PC-9 (cell line): ENCODE measurements at regions not wholly inside any gene's neighbourhood (a gene's known extent, or its start where the extent isn't known, plus 50 kb on each side); places are given as distances from the start of the nearest gene placed in this dataset.

Experiments used
- BruUV-seq: library from RNA; stranded (reverse); fragments of 400-500 nt; replicated peaks from 2 replicates; lab custom pipeline; 2021; lab: Mats Ljungman, UMichigan
- CTCF ChIA-PET: fragments of 300-600 bp; sonication (Branson Sonifier 250); formaldehyde crosslinking; loops from one replicate; lab custom pipeline; 2022; ENCODE audit warnings: antibody characterized with exemption; lab: Charles Lee
- POLR2A ChIA-PET: fragments of 300-600 bp; sonication (Branson Sonifier 250); formaldehyde crosslinking; loops from one replicate; lab custom pipeline; 2022; ENCODE audit warnings: antibody characterized with exemption; ENCODE audit not compliant: unreplicated experiment; lab: Charles Lee
- DNase-seq, 2 experiments: peaks; one replicate each; pipeline versions ENCODE4 v3.0.0 to v3.0.0-alpha.2; 2015 to 2022; ENCODE audit warnings: mixed read lengths in 1 of 2
- H2AFZ ChIP-seq: fragments of 200-600 bp; sonication (generic); 2 replicates; pipeline ENCODE4 v1.8.1; 2017; ENCODE audit warnings: antibody characterized with exemption
- H3F3A ChIP-seq: fragments of 200-600 bp; sonication (generic); 2 replicates; pipeline ENCODE4 v1.8.1; 2017; ENCODE audit warnings: antibody characterized with exemption, mild to moderate bottlenecking, low read depth; ENCODE audit not compliant: insufficient read depth
- H3K27ac ChIP-seq: fragments of 200-600 bp; sonication (generic); 2 replicates; pipeline ENCODE4 v1.6.1; 2016; ENCODE audit warnings: mixed run types
- H3K27me3 ChIP-seq: fragments of 200-600 bp; sonication (generic); 2 replicates; pipeline ENCODE4 v1.6.1; 2016; ENCODE audit warnings: low read depth, mixed run types; ENCODE audit not compliant: insufficient read depth
- H3K36me3 ChIP-seq: fragments of 200-600 bp; sonication (generic); 2 replicates; pipeline ENCODE4 v1.6.1; 2016; ENCODE audit warnings: low read depth, mixed run types
- H3K4me1 ChIP-seq: fragments of 200-600 bp; sonication (generic); replicated peaks from 2 replicates; pipeline ENCODE4 v1.6.1; 2016; ENCODE audit warnings: mixed run types; ENCODE audit not compliant: insufficient read depth
- H3K4me2 ChIP-seq: fragments of 200-600 bp; sonication (generic); 2 replicates; pipeline ENCODE4 v1.6.1; 2017; ENCODE audit warnings: mixed run types
- H3K4me3 ChIP-seq: fragments of 200-600 bp; sonication (generic); 2 replicates; pipeline ENCODE4 v1.6.1; 2016; ENCODE audit warnings: mixed run types
- H3K79me2 ChIP-seq: fragments of 200-600 bp; sonication (generic); 2 replicates; pipeline ENCODE4 v1.6.1; 2017; ENCODE audit warnings: low read depth, mixed run types
- H3K9me2 ChIP-seq: fragments of 200-600 bp; sonication (generic); 2 replicates; pipeline ENCODE4 v1.8.1; 2017; ENCODE audit warnings: mild to moderate bottlenecking; ENCODE audit not compliant: insufficient read depth
- H3K9me3 ChIP-seq: fragments of 200-600 bp; sonication (generic); 2 replicates; pipeline ENCODE4 v1.8.1; 2016; ENCODE audit warnings: low read depth; ENCODE audit not compliant: insufficient read depth
- H4K20me1 ChIP-seq: fragments of 200-600 bp; sonication (generic); 2 replicates; pipeline ENCODE4 v1.8.1; 2017; ENCODE audit not compliant: insufficient read depth
- EZH2 ChIP-seq: fragments of 200-600 bp; sonication (generic); IDR thresholded peaks from 2 replicates; pipeline ENCODE4 v1.8.0; 2017; ENCODE audit warnings: antibody characterized with exemption, low read depth
- intact Hi-C: fragments of 100-400 bp; cut with micrococcal nuclease; formaldehyde crosslinking; loops from one replicate; pipeline ENCODE4 v1.10.0; 2022; ENCODE audit not compliant: unreplicated experiment
- TF ChIP-seq, protein P1 (sequence below): fragments of 200-600 bp; sonication (generic); conservative IDR thresholded peaks from 2 replicates; pipeline ENCODE4 v1.6.1; 2017; ENCODE audit warnings: mixed run types, antibody characterized with exemption, mild to moderate bottlenecking, moderate library complexity

DNA sequence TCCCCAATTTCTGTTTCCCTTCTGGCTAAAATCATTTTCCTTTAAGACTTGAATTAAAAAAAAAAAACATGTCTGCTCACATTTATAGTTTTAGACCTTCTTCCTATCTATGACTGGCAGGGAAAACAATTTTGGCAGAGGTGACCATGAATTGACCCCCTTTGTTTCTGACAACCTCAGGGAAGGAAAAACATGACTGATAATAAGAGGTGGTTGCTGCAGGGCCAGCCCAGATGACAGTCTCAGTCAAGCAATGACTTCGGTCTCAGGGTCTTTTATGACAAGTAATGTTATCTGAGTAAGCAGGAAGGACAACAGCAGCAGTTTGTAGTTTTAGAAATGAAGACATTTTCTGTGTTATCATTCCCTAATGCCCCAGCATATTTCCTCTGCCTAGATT, 430.9 kb downstream of the LRIG3 start:
- H3K27ac ChIP-seq, result no peak overlapping the region
- no peak for DNase-seq
- BruUV-seq, result no TSS peak

DNA sequence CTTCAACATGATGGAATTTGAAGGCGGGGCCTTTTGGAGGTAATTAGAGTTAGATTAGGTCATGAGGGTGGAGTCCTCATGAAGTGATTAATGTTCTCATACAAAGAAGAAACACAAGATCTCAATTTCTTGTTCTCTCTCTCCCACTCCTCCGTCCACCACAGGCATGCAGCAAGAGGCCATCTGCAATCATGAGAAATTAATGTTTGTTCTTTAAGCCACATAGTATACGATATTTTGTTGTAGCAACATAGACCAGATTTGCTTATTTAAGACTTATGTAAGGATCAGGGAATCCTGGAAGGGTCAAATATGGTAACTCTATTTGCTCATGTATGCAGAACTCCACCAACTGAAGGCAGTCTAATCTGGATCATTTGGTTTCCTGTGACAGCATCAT, 429.0 kb downstream of the LRIG3 start:
- DNase-seq, result peak in 1 of 2 experiments; percentile 40
- BruUV-seq, result no TSS peak
- H3K36me3 ChIP-seq, result no peaks in the 10 kb centered on the region
- peaks cover 3% of the 10 kb centered on the region; the same call in 1 of the 2 replicates for H3K4me1 ChIP-seq
- H3K9me2 ChIP-seq, result no peaks in the 10 kb centered on the region
- peaks cover 4% of the 10 kb centered on the region; the same call in 1 of the 2 replicates for H3K9me3 ChIP-seq
- no peaks in the 10 kb centered on the region for H3F3A ChIP-seq
- no peak overlapping the region for H3K4me3 ChIP-seq
- no peaks in the 10 kb centered on the region for H3K27me3 ChIP-seq
- TF ChIP-seq, protein P1, sequence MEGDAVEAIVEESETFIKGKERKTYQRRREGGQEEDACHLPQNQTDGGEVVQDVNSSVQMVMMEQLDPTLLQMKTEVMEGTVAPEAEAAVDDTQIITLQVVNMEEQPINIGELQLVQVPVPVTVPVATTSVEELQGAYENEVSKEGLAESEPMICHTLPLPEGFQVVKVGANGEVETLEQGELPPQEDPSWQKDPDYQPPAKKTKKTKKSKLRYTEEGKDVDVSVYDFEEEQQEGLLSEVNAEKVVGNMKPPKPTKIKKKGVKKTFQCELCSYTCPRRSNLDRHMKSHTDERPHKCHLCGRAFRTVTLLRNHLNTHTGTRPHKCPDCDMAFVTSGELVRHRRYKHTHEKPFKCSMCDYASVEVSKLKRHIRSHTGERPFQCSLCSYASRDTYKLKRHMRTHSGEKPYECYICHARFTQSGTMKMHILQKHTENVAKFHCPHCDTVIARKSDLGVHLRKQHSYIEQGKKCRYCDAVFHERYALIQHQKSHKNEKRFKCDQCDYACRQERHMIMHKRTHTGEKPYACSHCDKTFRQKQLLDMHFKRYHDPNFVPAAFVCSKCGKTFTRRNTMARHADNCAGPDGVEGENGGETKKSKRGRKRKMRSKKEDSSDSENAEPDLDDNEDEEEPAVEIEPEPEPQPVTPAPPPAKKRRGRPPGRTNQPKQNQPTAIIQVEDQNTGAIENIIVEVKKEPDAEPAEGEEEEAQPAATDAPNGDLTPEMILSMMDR, result no peak
- TF ChIP-seq EZH2, result no peak
- no peak overlapping the region for H3K27ac ChIP-seq
- ChIA-PET CTCF (no interaction called here), POLR2A (no interaction called here)
- H3K4me2 ChIP-seq, result no peak overlapping the region
- no peak overlapping the region for H2AFZ ChIP-seq
- no peaks in the 10 kb centered on the region for H4K20me1 ChIP-seq
- H3K79me2 ChIP-seq, result no peaks in the 10 kb centered on the region
- intact Hi-C loops, result no loop called here

More for the DNA sequence above, 430.9 kb downstream of the LRIG3 start:
- Histone ChIP-seq H3F3A (no peaks in the 10 kb centered on the region), H3K9me2 (no peaks in the 10 kb centered on the region), H4K20me1 (no peaks in the 10 kb centered on the region), H3K36me3 (no peaks in the 10 kb centered on the region), H3K9me3 (peaks cover under 1% of the 10 kb centered on the region; the same call in 1 of the 2 replicates), H3K4me1 (no peaks in the 10 kb centered on the region), H3K27me3 (no peaks in the 10 kb centered on the region), H3K4me3 (no peak overlapping the region), H3K4me2 (no peak overlapping the region), H2AFZ (no peak overlapping the region), H3K79me2 (no peaks in the 10 kb centered on the region)
- TF ChIP-seq, protein P1, result no peak
- TF ChIP-seq EZH2, result no peak
- intact Hi-C loops, result no loop called here
- POLR2A ChIA-PET, result no interaction called here
- CTCF ChIA-PET, result no interaction called here

DNA sequence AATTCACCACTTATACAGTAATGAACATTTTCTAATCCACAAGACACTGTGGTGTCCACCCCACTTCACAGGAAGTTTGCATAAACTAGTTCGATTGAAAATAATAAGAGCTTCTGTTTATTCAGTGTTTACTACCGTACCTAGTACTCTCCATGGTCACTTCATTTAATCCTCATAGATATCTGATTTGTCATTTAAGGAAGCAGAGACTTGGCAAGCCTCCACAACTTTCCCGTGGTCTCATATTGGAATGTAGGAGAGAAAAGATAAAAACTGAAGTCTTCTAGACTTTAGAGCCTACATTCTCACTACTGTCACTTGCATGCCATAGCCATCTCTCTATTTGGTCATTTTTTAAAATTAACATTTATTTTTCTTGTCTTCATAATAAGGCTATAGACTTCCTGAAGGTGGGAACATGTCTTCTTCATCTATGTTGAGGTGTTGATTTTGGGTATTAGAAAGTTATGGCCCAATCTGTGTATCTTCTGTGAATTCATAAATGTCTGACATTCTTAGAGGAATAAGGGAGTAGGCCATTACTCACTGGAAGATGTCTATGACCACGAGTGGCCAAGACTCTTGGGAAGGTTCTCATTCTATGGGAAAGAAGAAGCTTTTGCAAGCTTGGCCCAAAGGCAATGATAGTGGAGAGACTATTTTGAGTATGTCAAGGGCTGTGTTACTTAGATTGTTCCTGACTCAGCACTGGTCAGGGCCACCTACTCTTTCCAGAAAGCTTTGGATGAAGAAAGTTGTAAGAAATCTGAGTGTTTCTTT, 423.7 kb downstream of the LRIG3 start:
- ChIA-PET CTCF (no interaction called here), POLR2A (no interaction called here)
- Histone ChIP-seq H3K9me2 (no peaks in the 10 kb centered on the region), H4K20me1 (no peaks in the 10 kb centered on the region), H3K4me3 (no peak overlapping the region), H3K36me3 (no peaks in the 10 kb centered on the region), H3K27ac (no peak overlapping the region), H3F3A (no peaks in the 10 kb centered on the region), H3K27me3 (no peaks in the 10 kb centered on the region), H3K4me2 (no peak overlapping the region), H3K4me1 (peaks cover 14% of the 10 kb centered on the region; the same call in 1 of the 2 replicates), H3K79me2 (no peaks in the 10 kb centered on the region), H2AFZ (no peak overlapping the region), H3K9me3 (peaks cover 4% of the 10 kb centered on the region; the same call in 1 of the 2 replicates)
- intact Hi-C loops, result no loop called here
- TF ChIP-seq, protein P1, result no peak
- TF ChIP-seq EZH2, result no peak
- BruUV-seq, result no TSS peak
- peak; percentile 17 to 61 for DNase-seq
